GM19324 (cell line): ENCODE measurements at regions not wholly inside any gene's neighbourhood (a gene's known extent, or its start where the extent isn't known, plus 50 kb on each side); places are given as distances from the start of the nearest gene placed in this dataset.

Source experiments
- ATAC-seq: cut with Tn5 transposase; IDR thresholded peaks from one replicate; pipeline ENCODE4 v1.9.1; 2021; ENCODE audit warnings: mild to moderate bottlenecking, moderate library complexity; ENCODE audit not compliant: unreplicated experiment, low FRiP score

GRCh38 chr1:163864207-163864606, 542.5 kb downstream of the NUF2 start:
- ATAC-seq, result no peak

DNA sequence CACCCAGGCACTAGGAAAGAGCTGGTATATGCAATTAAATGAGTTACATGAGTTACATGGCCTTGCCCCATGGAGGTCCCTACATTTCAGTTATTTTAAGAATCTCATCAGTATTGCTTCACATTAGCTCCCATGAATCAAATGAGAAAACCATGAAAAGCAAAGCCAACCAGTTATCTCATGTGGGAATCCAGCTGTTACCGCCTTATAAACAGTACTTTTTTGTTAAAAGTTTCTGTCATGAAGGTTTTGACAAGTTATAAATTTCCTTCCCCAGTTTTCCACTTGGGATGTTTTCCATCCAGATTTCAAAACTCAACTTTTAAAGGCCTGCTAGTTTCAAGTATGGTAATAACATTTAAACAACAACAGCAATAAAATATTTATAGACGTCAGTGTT, 544.8 kb downstream of the NUF2 start:
- no peak for ATAC-seq

- no peak for ATAC-seq
Observed at GRCh38 chr1:163870666-163871065, 548.9 kb downstream of the NUF2 start.

- no peak for ATAC-seq
Observed at GRCh38 chr1:163872067-163872466, 550.3 kb downstream of the NUF2 start.

- ATAC-seq, result no peak
Observed at GRCh38 chr1:163874070-163874469, 552.3 kb downstream of the NUF2 start.

GRCh38 chr1:163875200-163875926, 553.6 kb downstream of the NUF2 start:
- no peak for ATAC-seq

- no peak for ATAC-seq
Observed at GRCh38 chr1:163875927-163876320, 554.2 kb downstream of the NUF2 start.

DNA sequence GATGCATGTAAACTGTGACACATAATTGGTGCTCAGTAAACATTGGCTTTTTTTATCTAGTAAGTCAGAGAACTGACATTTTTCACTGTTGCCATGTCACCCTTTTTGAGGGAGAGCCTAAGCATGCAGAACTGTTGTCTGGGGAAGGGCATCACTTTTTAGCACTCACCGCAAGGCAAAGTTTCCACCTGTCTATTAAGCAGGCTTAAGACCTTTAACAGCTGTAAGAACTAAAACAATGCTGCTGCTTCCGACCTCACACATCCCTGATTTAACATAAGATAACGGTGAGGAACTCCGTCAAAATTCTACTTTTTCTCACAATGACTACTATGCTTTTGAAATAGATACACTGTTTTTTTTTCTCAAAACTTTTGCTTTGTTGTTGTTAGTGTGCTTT, 554.8 kb downstream of the NUF2 start:
- no peak for ATAC-seq

DNA sequence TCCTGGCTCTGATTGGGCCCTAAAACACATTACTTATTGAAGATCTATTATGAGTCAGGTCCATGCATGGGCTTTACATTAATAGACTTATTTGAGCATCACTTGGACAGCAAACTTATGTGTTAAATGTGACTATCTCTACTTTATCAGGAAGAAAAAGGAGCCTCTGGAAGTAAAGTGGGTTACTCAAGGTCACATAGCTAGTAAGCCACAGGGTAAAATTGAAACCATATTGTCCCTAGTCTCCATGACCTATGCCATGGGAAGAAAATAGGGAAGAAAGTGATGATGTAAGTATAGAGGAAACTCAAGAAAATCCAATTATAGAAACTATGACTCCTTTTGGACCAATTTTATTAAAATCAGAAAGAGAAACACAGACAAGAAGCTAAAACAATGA, 555.3 kb downstream of the NUF2 start:
- no peak for ATAC-seq

- no peak for ATAC-seq
Observed at GRCh38 chr1:163885510-163885909, 563.8 kb downstream of the NUF2 start.

GRCh38 chr1:163896001-163896400, 574.2 kb downstream of the NUF2 start:
- ATAC-seq, result no peak

DNA sequence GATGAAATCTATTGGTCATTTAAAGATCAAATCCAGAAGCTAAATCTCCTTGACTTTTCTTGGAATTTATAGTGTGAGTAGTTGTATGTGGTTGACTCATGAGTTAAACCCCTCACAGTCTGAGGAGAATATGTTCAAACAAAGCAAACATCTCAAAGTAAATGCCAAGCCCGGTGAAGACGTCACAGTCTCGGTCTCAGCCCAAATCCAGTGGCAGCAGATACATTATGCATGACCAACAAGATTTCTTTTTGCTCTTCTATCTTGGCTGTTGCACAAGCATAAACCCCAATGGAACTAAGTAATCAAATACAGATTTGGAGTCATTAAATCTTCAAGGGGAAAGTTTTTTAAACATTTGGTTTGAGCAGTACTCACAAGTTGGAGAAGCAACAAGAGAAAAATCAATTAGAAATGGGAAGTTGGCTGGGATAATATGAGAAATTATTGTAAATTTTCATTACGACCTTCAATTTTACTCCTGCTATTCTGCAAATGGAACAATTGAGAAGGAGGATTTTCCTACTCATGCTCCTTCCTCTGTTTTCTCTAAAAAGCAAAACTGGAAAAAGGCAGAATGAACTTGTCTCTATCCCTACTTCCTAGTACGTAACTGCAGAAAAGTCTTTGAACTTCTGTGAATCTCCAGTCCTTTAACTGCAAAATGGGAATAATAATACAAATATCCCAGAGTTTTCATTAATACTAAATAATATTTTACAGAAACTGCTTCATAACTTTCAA, 575.8 kb downstream of the NUF2 start:
- no peak for ATAC-seq

DNA sequence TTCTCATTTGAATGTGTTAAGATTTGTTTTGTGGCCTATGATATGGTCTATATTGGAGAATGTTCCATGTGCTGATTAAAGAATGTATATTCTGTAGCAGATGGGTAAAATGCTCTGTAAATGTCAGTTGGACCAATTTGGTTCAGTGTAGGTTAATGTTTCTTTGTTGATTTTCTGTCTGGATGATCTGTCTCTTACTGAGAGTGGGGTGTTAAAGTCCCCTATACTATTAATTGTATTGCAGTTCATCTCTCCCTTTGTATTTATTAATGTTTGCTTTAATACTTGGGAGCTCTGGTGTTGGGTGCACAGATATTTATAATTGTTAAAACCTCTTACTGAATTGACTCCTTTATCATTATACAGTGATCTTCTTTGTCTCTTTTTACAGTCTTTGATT, 584.5 kb downstream of the NUF2 start:
- ATAC-seq, result no peak

DNA sequence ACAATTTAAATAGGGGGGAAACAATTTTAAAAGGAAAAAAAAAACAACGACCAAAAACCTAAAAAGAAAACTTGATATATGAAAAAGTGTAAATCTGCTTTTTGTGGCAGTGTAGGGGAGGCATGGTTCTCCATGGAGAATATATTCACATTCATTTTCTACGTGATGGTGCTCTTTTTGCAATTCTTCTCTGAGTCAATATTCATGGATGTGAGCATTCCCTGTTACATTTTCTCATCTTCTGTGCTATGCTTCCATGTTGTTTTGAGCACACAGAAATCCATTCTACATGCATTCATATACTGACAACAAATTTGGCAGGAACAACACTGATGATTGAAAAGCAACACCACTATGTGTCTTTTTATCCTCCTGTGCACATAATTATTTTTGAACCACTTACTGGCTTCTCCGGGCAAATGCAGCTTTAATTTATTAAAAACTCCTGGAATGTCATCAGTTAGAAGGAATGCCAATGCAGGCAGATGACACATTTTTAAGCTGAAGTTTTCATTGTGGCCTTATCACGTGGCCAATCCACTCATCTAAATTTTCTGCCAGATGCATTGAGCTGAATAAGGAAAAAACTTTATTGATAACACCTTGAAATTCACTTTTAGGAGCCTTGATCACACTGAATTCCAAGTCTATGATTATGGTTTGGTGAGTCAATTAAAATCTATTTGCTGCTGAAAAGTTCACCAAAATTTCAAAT, 590.6 kb downstream of the NUF2 start:
- no peak for ATAC-seq

GRCh38 chr1:163914785-163915413, 593.1 kb downstream of the NUF2 start:
- no peak for ATAC-seq

GRCh38 chr1:163922743-163923201, 601.0 kb downstream of the NUF2 start:
- ATAC-seq, result no peak

GRCh38 chr1:163924041-163924440, 602.3 kb downstream of the NUF2 start:
- no peak for ATAC-seq

GRCh38 chr1:163927493-163927892, 605.7 kb downstream of the NUF2 start:
- ATAC-seq, result no peak

GRCh38 chr1:163928069-163928468, 606.3 kb downstream of the NUF2 start:
- no peak for ATAC-seq

DNA sequence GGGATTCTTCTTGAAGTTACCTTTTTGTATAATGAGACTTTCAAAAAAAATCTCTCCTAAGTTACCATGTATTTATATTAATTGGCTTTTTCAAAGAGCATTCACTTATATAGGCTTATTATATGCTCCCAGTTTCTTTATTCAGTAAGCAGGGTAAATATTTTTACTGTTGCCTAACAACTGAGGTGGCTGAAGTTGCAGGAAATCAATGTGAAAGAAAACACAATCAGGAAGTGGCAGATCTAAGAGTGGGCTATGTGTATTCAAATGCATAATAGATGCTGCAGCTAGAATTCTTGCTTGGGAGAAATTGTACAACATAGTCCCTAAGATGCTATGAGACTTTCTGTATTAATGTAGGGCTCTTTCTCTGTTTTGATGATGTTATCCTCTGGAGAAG, 606.9 kb downstream of the NUF2 start:
- no peak for ATAC-seq

DNA sequence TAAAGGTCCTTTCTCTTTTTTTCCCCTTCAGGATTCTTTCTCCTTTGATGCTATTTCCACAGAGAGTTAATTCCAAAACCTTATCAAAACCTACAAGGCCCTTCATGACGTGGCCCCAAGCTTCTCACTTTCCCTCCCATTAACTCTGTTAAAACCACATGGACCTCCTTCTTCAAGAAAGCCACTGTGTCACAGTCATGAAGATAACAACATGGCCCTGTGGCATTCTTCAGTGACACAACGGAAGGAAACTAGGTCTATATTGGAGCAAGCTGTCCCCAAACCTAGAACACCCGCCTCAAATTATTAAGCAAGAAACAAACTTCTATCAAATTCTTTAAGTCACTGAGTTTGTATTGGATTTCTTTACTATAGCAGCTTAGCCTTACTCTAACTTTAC, 611.1 kb downstream of the NUF2 start:
- ATAC-seq, result no peak
